HCT116 (cell line): ENCODE measurements at regions not wholly inside any gene's neighbourhood (a gene's known extent, or its start where the extent isn't known, plus 50 kb on each side); places are given as distances from the start of the nearest gene placed in this dataset.
"Not testable (repeated sequence)": the region's sequence is repeated elsewhere in the genome, so short reads cannot be mapped to it uniquely, and the experiment has no call there.

Source experiments
- ATAC-seq: fragments of 200-7000 bp; cut with Tn5 transposase; 2 replicates; pipeline ENCODE4 v1.9.1; 2020; ENCODE audit warnings: mild to moderate bottlenecking, moderate library complexity
- BruUV-seq: library from RNA; stranded (reverse); fragments of 400-500 nt; replicated peaks from 2 replicates; lab custom pipeline; 2021; lab: Mats Ljungman, UMichigan
- CTCF ChIA-PET: fragments of 300-600 bp; sonication (Branson Sonifier 250); formaldehyde crosslinking; loops from one replicate; lab custom pipeline; 2021; ENCODE audit warnings: antibody characterized with exemption; lab: Charles Lee
- POLR2A ChIA-PET: fragments of 300-600, 350-600 bp; sonication (Branson Sonifier 250); formaldehyde crosslinking; loops from one replicate; lab custom pipeline; 2021; ENCODE audit warnings: antibody characterized with exemption; lab: Charles Lee
- RAD21 ChIA-PET, 2 experiments: fragments of 300-600 bp; sonication (Branson Sonifier 250); formaldehyde crosslinking; loops; one replicate each; lab custom pipeline; 2023; ENCODE audit warnings: low total read pairs in 2 of 2; ENCODE audit not compliant: uncharacterized antibody in 2 of 2, unreplicated experiment in 2 of 2, low non-redundant PET in 1 of 2; lab: Charles Lee
- DNase-seq: peaks from one replicate; pipeline ENCODE4 v3.0.0-alpha.2; 2010; ENCODE audit warnings: low read depth, low spot score
- H2AFZ ChIP-seq: fragments of 200-600 bp; shearing (Covaris generic), sonication (generic); 2 replicates; pipeline ENCODE4 v1.6.1; 2017; ENCODE audit warnings: low read depth, mixed run types, mixed read lengths, antibody characterized with exemption, low read length; ENCODE audit not compliant: poor library complexity, severe bottlenecking
- H3K27ac ChIP-seq: 2 replicates; pipeline ENCODE4 v1.5.1; 2012; ENCODE audit warnings: low read depth, low read length
- H3K27me3 ChIP-seq: fragments of 200-600 bp; sonication (generic); 2 replicates; pipeline ENCODE4 v1.6.1; 2016; ENCODE audit warnings: mixed run types, low read length, mixed read lengths; ENCODE audit not compliant: insufficient read depth
- H3K36me3 ChIP-seq, 2 experiments: fragments of 200-500 bp in 1 of 2; fragments of 200-600 bp in 1 of 2; sonication (Bioruptor generic) in 1 of 2; sonication (generic) in 1 of 2; 2 replicates each; pipeline versions ENCODE4 v1.5.1 to v1.6.1; 2014 to 2016; ENCODE audit warnings: low read length in 2 of 2, inconsistent platforms in 1 of 2, mixed read lengths in 1 of 2, mixed run types in 1 of 2; ENCODE audit not compliant: insufficient read depth in 2 of 2, control insufficient read depth in 1 of 2
- H3K4me1 ChIP-seq, 2 experiments: fragments of 200-600 bp in 1 of 2; sonication (generic) in 1 of 2; 2 replicates each; pipeline versions ENCODE4 v1.5.1 to v1.6.1; 2012 to 2017; ENCODE audit warnings: low read length in 2 of 2, inconsistent platforms in 1 of 2, mild to moderate bottlenecking in 1 of 2, mixed read lengths in 1 of 2, mixed run types in 1 of 2, moderate library complexity in 1 of 2; ENCODE audit not compliant: insufficient read depth in 2 of 2, control insufficient read depth in 1 of 2
- H3K4me2 ChIP-seq: fragments of 200-600 bp; sonication (generic); 2 replicates; pipeline ENCODE4 v1.6.1; 2017; ENCODE audit warnings: mixed run types, low read length, mixed read lengths
- H3K4me3 ChIP-seq, 2 experiments: fragments of 200-600 bp in 1 of 2; sonication (generic) in 1 of 2; replicated peaks in 1 of 2; 2 replicates each; pipeline ENCODE4 v1.5.1; 2011 to 2016; ENCODE audit warnings: low read length in 2 of 2, control low read depth in 1 of 2, low read depth in 1 of 2, mild to moderate bottlenecking in 1 of 2, mixed read lengths in 1 of 2, mixed run types in 1 of 2
- H3K79me2 ChIP-seq: fragments of 200-600 bp; sonication (generic); 2 replicates; pipeline ENCODE4 v1.6.1; 2017; ENCODE audit warnings: mild to moderate bottlenecking, mixed run types, low read length, moderate library complexity, mixed read lengths; ENCODE audit not compliant: insufficient read depth
- H3K9ac ChIP-seq: fragments of 200-600 bp; sonication (generic); 2 replicates; pipeline ENCODE4 v1.6.1; 2016; ENCODE audit warnings: low read length, mixed read lengths
- H3K9me2 ChIP-seq: fragments of 200-600 bp; sonication (generic), shearing (Covaris generic); 2 replicates; pipeline ENCODE4 v1.6.1; 2017; ENCODE audit warnings: mixed run types, mild to moderate bottlenecking, moderate library complexity; ENCODE audit not compliant: insufficient read depth
- H3K9me3 ChIP-seq, 2 experiments: fragments of 200-500 bp in 1 of 2; fragments of 200-600 bp in 1 of 2; sonication (Bioruptor generic) in 1 of 2; sonication (generic) in 1 of 2; 2 replicates each; pipeline ENCODE4 v1.6.1; 2014 to 2017; ENCODE audit warnings: low read length in 2 of 2, mixed read lengths in 2 of 2, inconsistent platforms in 1 of 2, low read depth in 1 of 2, mild to moderate bottlenecking in 1 of 2, mixed run types in 1 of 2, moderate library complexity in 1 of 2; ENCODE audit not compliant: control insufficient read depth in 1 of 2, insufficient read depth in 1 of 2
- H4K20me1 ChIP-seq: fragments of 200-600 bp; sonication (generic), shearing (Covaris generic); 2 replicates; pipeline ENCODE4 v1.6.1; 2017; ENCODE audit warnings: mixed run types, mild to moderate bottlenecking, moderate library complexity; ENCODE audit not compliant: insufficient read depth
- ATF3 ChIP-seq: IDR thresholded peaks from 2 replicates; pipeline ENCODE4 v1.6.1; 2012
- CBX3 ChIP-seq: IDR thresholded peaks from 2 replicates; pipeline ENCODE4 v1.6.1; 2012; ENCODE audit warnings: low read depth
- CEBPB ChIP-seq: IDR thresholded peaks from 2 replicates; pipeline ENCODE4 v1.6.1; 2012; ENCODE audit warnings: low read depth
- CTCF ChIP-seq, 3 experiments: fragments of 200-600 bp in 1 of 3; sonication (generic) in 1 of 3; IDR thresholded peaks in 2 of 3; conservative IDR thresholded peaks in 1 of 3; 2 replicates each; pipeline ENCODE4 v1.5.1; 2012 to 2017; ENCODE audit warnings: low read depth in 2 of 3, low read length in 2 of 3, antibody characterized with exemption in 1 of 3, borderline replicate concordance in 1 of 3, control low read depth in 1 of 3, mild to moderate bottlenecking in 1 of 3, mixed read lengths in 1 of 3, mixed run types in 1 of 3, moderate library complexity in 1 of 3; ENCODE audit not compliant: insufficient read depth in 1 of 3
- EGR1 ChIP-seq: IDR thresholded peaks from 2 replicates; pipeline ENCODE4 v1.6.1; 2012; ENCODE audit warnings: low read depth
- ELF1 ChIP-seq: IDR thresholded peaks from 2 replicates; pipeline ENCODE4 v1.6.1; 2012; ENCODE audit warnings: low read depth, borderline replicate concordance
- REST ChIP-seq: IDR thresholded peaks from 2 replicates; pipeline ENCODE4 v1.6.1; 2012; ENCODE audit warnings: low read depth
- SP1 ChIP-seq: IDR thresholded peaks from 2 replicates; pipeline ENCODE4 v1.6.1; 2012; ENCODE audit warnings: low read depth
- SRF ChIP-seq: IDR thresholded peaks from 2 replicates; pipeline ENCODE4 v1.6.1; 2012; ENCODE audit warnings: low read depth
- intact Hi-C: fragments of 100-400 bp; cut with micrococcal nuclease; formaldehyde crosslinking; loops from 2 replicates; pipeline ENCODE4 v1.10.0; 2022
- TF ChIP-seq, protein P1 (sequence below): IDR thresholded peaks from 2 replicates; pipeline ENCODE4 v1.6.1; 2012

- H3K9ac ChIP-seq, RAD21 ChIA-PET, H3K79me2 ChIP-seq, H3K27ac ChIP-seq, POLR2A ChIA-PET, H3K36me3 ChIP-seq, H3K4me3 ChIP-seq, ATAC-seq, H3K4me1 ChIP-seq, BruUV-seq, H3K9me3 ChIP-seq, intact Hi-C loops, H4K20me1 ChIP-seq, H3K4me2 ChIP-seq, H2AFZ ChIP-seq, CTCF ChIA-PET, H3K27me3 ChIP-seq, H3K9me2 ChIP-seq, DNase-seq: not testable (repeated sequence)
These were observed 188.9 kb upstream of the TP63 start for GRCh38 chr3:189442257-189442656.

DNA sequence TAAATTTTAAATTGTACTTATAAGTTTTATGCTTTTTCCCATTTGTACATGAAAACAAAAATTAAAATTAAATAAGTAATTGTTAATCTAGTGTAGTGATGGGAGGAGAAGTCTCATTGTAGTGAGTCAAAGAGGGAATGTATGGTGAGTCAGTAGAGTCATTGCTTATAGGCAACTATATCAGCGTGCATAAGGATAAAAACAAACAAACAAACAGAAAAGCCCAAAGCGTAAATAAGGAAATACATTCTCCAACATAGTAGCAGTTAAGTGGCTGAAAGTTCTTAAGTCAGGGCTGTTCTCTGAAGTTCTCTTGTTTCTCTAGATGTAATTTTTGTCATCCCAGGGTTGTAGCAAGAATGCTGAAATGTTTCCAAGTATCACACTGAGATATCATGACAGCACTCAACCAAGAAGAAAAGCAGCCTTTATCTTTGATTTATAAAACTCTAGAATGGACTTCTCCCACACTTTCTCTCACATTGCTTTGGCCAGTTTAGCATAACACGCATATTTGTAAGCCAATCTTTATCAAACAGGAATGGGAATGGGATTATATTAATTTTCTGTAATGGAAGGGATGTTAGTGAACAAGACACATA lies 184.1 kb upstream of the TP63 start:
- intact Hi-C loops, result no loop called here
- Histone ChIP-seq H3K36me3 (no peaks in the 10 kb centered on the region), H3K27ac (no peak overlapping the region), H4K20me1 (no peaks in the 10 kb centered on the region), H3K4me1 (no peaks in the 10 kb centered on the region), H3K27me3 (no peaks in the 10 kb centered on the region), H3K4me3 (no peak overlapping the region), H3K9me2 (no peaks in the 10 kb centered on the region), H3K9me3 (no peaks in the 10 kb centered on the region), H3K9ac (no peak overlapping the region), H2AFZ (no peak overlapping the region), H3K4me2 (no peak overlapping the region), H3K79me2 (no peaks in the 10 kb centered on the region)
- ATAC-seq (no peak), DNase-seq (no peak)
- ChIA-PET RAD21 (no interaction called here), POLR2A (no interaction called here), CTCF (no interaction called here)
- BruUV-seq, result no TSS peak
- no peak for TF ChIP-seq EGR1
- no peak for TF ChIP-seq CEBPB
- no peak for TF ChIP-seq REST
- no peak for TF ChIP-seq CBX3
- TF ChIP-seq ATF3, result no peak
- no peak for TF ChIP-seq ELF1
- TF ChIP-seq, protein P1, sequence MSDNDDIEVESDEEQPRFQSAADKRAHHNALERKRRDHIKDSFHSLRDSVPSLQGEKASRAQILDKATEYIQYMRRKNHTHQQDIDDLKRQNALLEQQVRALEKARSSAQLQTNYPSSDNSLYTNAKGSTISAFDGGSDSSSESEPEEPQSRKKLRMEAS, result no peak
- no peak for TF ChIP-seq CTCF (IDR thresholded peaks at IDR 0.05 in 2 of 3, conservative IDR thresholded peaks at IDR 0.05 in 1 of 3; ENCODE audit: borderline replicate concordance in 1 of 3, insufficient read depth in 1 of 3, low read depth in 2 of 3, low read length in 2 of 3)
- TF ChIP-seq SRF, result no peak
- TF ChIP-seq SP1, result no peak
